ENCODE measurements at regions not wholly inside any gene's neighbourhood (a gene's known extent, or its start where the extent isn't known, plus 50 kb on each side); places are given as distances from the start of the nearest gene placed in this dataset.
"Not testable (repeated sequence)": the region's sequence is repeated elsewhere in the genome, so short reads cannot be mapped to it uniquely, and the experiment has no call there.

DNA sequence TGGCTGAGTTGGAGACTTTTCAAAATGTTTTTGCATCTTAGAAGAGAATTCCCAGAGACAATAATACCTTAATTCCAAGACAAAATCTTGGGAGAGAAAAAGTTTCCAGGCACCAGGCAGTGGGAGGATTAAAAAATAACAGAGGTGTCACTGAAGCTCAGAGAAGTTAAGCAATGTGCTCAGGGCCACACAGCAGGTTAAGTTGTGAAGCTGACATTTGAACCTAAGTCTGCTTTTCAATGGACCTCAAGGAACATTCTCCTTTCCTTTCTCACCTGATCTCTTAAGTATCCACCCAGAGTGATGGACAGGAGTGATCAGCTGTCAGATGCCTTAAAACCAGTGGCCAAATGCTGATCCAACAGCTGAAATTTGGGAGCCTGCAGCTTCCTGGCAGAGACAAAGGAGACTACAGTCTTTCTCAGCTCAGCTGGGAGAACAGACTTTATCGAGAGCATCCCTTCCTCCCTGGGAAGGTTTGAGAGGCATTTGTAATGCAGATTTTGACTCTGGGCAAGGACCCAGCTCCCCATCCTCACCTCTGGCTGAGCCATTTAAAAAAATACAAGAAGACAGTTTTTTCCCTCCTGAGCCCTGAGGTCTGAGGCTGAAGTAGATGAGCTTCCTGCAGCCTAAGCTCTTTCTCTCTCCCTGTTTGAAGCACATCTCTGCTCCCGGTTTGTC, 174.9 kb upstream of the RPH3A start:
- intact Hi-C loops (cut with DNase I; ENCODE audit: low total_unique reads), result no loop called here
- no peak for TF ChIP-seq POLR2A (IDR thresholded peaks at IDR 0.05)
- TF ChIP-seq, protein P1, sequence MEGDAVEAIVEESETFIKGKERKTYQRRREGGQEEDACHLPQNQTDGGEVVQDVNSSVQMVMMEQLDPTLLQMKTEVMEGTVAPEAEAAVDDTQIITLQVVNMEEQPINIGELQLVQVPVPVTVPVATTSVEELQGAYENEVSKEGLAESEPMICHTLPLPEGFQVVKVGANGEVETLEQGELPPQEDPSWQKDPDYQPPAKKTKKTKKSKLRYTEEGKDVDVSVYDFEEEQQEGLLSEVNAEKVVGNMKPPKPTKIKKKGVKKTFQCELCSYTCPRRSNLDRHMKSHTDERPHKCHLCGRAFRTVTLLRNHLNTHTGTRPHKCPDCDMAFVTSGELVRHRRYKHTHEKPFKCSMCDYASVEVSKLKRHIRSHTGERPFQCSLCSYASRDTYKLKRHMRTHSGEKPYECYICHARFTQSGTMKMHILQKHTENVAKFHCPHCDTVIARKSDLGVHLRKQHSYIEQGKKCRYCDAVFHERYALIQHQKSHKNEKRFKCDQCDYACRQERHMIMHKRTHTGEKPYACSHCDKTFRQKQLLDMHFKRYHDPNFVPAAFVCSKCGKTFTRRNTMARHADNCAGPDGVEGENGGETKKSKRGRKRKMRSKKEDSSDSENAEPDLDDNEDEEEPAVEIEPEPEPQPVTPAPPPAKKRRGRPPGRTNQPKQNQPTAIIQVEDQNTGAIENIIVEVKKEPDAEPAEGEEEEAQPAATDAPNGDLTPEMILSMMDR (IDR thresholded peaks at IDR 0.05), result no peak
- H3K4me3 ChIP-seq (ENCODE audit: low read depth, poor library complexity, severe bottlenecking), result no peak overlapping the region
- 0% methylated on average over 2 of the region's 2 CpGs for WGBS, 2 donors
- no peak for DNase-seq (ENCODE audit: low spot score in 2 of 2)

DNA sequence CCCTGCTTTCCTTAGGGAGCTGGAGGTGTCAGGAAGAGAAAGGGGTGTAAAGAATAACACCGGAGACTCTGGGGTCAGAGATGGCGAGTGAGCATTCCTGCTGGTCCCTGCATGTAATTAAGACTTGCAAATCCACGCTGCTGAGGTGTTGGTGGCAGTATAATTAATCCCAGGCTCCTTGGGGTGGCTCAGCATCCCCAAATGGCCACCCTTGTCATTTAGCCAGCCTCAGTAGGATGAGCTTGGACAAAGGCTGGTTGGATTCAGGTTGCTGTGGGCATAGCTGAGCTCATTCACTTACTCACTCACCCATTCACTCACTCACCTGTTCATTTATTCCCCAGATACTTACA, 174.4 kb upstream of the RPH3A start:
- intact Hi-C loops (cut with DNase I; ENCODE audit: low total_unique reads), result no loop called here
- WGBS, 2 donors, result 9 to 13% methylated on average over 3 of the region's 3 CpGs
- DNase-seq (ENCODE audit: low spot score in 2 of 2), result no peak
- no peak overlapping the region for H3K4me3 ChIP-seq (ENCODE audit: low read depth, poor library complexity, severe bottlenecking)
- no peak for TF ChIP-seq POLR2A (IDR thresholded peaks at IDR 0.05)
- TF ChIP-seq, protein P1 (IDR thresholded peaks at IDR 0.05), result no peak

DNA sequence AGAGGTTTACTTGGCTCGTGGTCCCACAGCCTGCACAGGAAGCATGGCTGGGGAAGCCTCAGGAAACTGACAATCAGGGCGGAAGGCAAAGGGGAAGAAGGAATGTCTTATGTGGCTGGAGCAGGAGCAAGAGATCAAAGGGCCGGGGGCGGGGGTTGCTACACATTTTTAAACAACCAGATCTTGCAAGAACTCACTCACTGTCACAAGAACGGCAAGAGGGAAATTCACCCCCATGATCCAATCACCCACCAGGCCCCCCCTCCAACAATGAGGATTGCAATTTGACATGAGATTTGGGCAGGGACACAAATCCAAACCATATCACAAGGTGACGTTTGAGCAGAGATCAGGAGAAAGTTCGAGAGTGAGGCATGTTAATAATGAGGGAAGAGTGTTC, 163.7 kb upstream of the RPH3A start:
- DNase-seq (ENCODE audit: low spot score in 2 of 2), result peak in 1 of 2 donors; percentile 52
- intact Hi-C loops (cut with DNase I; ENCODE audit: low total_unique reads), result no loop called here
- TF ChIP-seq, protein P1 (IDR thresholded peaks at IDR 0.05), result no peak
- no peak for TF ChIP-seq POLR2A (IDR thresholded peaks at IDR 0.05)
- 32 to 37% methylated on average over 7 of the region's 7 CpGs for WGBS, 2 donors
- no peak overlapping the region for H3K4me3 ChIP-seq (ENCODE audit: low read depth, poor library complexity, severe bottlenecking)

DNA sequence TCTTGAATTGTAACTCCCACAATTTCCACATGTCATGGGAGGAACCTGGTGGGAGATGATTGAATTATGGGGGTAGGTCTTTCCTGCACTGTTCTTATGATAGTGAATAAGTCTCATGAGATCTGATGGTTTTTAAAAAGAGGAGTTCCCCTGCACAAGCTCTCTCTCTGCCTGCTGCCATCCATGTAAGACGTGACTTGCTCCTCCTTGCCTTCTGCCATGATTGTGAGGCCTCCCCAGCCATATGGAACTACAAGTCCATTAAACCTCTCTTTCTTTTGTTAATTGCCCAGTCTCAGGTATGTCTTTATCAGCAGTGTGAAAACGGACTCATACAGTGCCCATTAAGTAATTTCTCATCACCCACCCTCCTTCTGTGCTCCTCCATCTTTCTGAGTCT, 159.6 kb upstream of the RPH3A start:
- WGBS, 2 donors, result 62 to 75% methylated on average over 2 of the region's 2 CpGs
- intact Hi-C loops (cut with DNase I; ENCODE audit: low total_unique reads); H3K4me3 ChIP-seq (ENCODE audit: low read depth, poor library complexity, severe bottlenecking): not testable (repeated sequence)
- peak in 1 of 2 donors; percentile 34 for DNase-seq (ENCODE audit: low spot score in 2 of 2)

DNA sequence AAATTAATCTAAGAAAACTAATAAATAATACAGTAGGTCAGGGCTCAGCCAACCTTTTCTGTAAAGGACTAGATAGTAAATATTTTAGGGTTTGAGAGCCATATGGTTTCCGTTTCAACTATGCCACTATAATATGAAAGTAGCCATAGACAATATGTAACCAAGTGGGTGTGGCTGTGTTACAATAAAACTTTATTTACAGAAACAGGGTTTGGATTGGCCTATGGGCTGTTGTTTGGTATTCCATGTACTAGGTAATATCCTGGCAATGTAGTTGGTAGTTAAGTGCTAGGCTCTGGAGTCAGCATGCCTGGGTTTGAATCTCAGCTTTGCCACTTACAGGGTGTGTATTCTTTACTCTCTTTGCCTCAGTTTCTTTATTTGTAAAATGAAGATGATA, 156.5 kb upstream of the RPH3A start:
- no peak overlapping the region for H3K4me3 ChIP-seq (ENCODE audit: low read depth, poor library complexity, severe bottlenecking)
- 80 to 88% methylated on average over 1 of the region's 1 CpG for WGBS, 2 donors
- no peak for DNase-seq (ENCODE audit: low spot score in 2 of 2)
- no peak for TF ChIP-seq POLR2A (IDR thresholded peaks at IDR 0.05)
- TF ChIP-seq, protein P1 (IDR thresholded peaks at IDR 0.05), result no peak
- intact Hi-C loops (cut with DNase I; ENCODE audit: low total_unique reads), result no loop called here

DNA sequence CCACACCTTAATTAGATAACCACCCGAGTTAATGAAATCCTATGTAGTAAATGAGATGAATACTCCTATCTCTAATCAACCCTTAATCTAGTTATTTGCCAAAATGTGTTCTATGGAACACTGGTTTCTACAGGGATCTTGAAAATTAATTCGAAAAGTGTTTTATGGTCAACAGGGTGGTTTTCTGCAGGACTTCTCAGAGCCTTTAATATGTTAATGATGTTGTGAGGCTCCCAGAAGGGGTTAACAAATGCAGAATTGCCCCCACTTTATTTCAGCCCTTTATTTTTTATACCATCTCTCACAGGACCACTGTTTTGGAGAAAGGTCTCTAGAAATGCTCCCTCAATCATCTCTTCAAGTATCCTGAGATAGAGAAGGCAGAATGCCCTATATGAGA, 153.1 kb upstream of the RPH3A start:
- intact Hi-C loops (cut with DNase I; ENCODE audit: low total_unique reads), result no loop called here
- no peak for DNase-seq (ENCODE audit: low spot score in 2 of 2)
- no peak for TF ChIP-seq POLR2A (IDR thresholded peaks at IDR 0.05)
- TF ChIP-seq, protein P1 (IDR thresholded peaks at IDR 0.05), result no peak
- 82 to 83% methylated on average over 2 of the region's 2 CpGs for WGBS, 2 donors
- no peak overlapping the region for H3K4me3 ChIP-seq (ENCODE audit: low read depth, poor library complexity, severe bottlenecking)
